ENCODE measurements at regions not wholly inside any gene's neighbourhood (a gene's known extent, or its start where the extent isn't known, plus 50 kb on each side); places are given as distances from the start of the nearest gene placed in this dataset.

DNA sequence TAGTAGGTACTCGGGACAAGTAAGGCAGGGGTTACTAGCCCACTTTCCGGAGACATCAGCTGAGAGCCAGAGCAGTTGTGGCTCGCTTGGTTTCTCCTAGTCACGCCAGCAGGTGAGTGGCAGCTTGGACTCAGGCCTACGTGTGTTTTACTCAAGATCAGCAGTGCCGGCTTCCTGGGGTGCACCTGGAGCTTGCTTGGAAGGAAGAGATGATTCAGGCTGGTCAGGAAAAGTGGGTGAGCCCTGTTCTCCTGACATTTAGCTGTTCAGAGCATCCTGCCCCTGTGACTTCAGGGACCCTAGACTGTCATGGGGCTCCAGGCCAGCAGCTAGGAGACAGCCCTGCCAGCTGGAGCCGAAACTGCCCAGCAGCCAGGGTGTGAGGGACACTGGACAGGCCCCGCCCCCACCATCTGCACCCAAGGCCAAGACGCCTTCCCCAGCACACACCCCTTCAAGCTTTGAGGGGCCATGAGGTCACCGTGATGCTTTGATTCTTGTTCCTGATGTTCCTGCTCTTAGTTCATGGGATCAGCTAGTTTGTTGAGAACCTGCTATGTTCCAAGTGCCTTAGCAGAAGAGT is 238.0 kb upstream of the CIBAR2 start:
- DNase-seq: no peak

DNA sequence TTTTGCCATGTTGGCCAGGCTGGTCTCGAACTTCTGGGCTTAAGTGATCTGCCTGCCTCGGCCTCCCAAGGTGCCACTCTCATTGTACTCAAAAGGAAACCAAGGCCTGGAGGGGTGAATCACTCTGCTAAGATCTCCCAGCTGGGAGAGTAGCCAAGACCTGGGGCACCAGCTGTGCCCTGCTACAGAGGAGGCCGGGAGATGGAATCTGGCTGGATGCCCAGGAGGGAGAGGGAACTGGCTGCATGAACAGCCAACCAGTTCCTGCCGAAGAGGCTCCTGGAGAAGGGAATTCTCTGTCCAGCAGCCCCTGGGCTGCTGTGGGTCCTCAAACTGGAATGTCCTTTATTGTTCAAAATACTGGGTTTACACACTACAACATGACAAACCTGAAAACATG is 238.7 kb upstream of the CIBAR2 start:
- DNase-seq: peak; percentile 96

DNA sequence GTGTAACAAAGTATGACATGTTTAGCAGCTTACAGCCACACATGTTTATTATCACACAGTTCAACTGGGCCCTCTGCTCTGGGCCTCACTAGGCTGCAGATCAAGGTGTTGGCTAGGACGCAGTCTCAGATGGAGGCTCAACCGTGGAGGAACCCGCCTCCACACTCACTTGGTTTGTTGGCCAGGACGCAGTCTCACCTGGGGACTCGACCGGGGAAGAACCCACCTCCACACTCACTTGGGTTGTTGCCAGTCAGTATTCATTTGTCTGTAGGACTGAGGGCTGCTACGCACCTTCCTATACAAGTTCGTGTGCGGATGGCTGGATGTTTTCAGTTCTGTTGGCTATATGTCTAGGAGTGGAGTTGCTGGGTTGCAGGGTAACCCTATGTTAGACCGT is 240.7 kb upstream of the CIBAR2 start:
- DNase-seq: no peak

DNA sequence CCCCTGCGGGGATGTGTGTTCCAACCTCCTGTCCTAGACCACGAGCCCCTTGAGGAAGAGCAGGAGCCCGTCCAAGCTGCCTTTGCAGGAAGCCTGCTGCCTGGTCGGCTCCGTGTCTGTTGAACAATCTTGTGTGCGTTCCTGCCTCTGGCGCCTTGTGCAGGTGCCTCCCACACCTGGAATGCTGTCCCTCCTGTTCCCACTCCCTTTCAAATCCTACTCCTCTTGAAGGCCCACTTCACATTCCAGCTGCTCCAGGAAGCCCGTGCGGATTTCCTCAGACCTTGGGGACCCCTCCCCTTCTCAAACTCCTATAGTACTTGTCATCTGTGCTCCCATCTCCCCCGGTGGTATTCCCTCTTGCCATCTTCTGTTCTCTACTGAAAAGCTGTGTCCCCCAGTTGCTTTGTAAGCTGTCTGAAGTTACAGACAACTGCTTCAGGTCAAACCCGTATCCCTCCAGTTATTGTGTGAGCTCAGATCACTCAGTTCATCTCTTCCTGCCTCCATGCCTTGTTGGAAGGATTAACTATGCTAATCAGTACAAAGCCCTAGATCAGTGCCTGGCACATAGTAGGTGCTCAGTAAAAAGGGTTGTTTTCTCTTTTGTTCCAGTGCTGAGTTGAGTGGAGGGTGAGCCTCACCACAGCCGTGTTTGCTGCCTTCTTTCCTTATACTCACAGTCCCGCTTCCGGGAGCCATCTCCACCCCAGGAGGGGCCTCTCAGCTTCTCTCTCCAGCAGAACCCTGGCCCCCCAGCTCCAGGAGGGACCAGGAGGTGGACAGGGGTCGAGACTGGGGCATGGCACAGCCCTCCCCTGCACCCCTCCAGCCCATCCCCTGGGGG is 241.8 kb upstream of the CIBAR2 start:
- DNase-seq: no peak

DNA sequence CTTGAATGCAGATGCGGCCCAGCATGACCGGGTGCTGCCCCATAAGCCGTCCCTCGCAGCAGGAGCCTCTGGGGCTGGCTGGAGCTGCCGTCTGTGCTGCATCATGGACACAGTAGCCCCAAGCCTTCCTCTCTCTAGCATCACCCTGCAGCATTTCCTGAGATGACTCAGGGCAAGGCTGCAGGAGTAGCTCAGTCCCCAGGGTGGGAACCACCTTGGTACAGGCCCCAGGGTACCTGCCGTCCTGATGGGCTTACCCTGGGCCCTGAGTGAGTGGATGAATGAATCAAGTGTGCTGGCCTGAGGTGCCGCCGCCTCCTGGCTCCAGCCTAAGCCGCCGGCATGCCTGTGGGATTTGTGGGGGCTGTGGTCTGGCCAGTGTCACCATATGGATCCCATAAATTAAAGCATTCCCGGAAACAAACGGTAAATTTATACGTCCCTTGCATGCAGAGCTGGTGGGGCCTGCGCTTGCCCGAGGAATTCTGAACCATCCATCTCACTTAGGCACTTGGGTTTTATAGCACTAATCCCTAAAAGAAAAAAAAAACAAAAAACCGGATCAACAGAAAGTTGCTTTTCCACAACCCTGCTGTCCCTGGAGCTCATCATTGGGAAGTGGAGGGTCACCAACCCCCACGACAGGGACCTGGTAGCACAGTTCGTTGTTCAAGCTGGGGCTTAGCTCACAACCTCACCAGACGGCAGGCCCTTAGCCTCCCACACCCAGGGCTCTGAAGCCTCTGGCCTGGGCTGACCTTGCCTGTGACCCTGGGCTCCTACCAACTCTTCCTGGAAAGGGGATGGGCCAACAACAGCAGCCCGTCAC is 242.6 kb upstream of the CIBAR2 start:
- peak; percentile 36 for DNase-seq

DNA sequence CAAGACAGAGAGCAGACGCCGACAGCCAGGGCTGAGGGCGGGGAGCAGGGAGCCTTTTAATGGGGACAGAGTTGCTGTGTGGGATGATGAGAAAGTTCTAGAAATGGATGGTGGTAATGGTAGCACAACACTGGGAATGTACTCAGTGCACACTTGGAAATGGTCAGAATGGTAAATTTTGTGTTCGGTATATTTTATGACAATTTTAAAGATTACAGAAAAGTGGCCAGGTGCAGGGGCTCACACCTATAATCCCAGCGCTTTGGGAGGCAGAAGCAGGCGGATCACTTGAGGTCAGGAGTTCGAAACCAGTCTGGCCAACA is 243.2 kb upstream of the CIBAR2 start:
- DNase-seq: no peak

DNA sequence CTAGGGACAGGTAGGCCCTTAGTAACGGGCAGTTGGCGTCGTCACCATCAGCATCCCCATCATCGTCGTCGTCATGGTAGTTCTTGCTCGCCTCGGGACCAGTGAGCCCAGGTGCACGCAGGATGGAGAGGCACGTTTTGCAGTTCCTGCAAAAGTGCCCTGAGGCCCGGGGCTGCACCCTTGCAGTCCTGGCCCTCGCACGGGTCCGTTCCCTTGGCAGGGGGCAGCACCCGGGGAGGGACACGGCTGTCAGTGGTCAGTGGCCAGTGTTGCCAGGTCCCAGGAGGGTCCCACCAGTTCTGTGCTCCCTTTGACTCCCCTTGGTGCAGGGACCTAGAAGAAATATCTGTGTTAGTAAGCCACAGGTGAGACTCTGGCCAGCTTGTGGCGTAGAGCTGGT is 243.9 kb upstream of the CIBAR2 start:
- DNase-seq: no peak

DNA sequence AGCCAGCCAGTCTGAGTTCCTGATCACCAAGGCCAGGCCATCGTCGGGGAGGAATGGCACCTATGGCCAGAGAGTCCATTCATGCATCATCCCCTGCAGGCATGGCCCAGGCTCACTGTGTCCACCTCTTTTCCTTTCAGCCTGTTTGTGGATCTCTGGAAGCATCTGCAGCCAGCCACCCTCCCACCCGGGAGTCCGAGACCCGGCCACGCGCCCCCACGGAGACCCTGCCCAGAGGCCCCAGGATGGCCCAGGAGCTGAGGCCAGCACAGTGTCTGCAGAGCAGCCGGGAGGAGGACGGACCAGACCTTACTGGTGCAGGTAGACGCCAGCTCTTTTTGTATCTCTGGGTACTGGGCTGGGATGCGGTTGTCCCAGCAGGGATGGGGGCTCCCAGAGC is 245.1 kb upstream of the CIBAR2 start:
- no peak for DNase-seq

DNA sequence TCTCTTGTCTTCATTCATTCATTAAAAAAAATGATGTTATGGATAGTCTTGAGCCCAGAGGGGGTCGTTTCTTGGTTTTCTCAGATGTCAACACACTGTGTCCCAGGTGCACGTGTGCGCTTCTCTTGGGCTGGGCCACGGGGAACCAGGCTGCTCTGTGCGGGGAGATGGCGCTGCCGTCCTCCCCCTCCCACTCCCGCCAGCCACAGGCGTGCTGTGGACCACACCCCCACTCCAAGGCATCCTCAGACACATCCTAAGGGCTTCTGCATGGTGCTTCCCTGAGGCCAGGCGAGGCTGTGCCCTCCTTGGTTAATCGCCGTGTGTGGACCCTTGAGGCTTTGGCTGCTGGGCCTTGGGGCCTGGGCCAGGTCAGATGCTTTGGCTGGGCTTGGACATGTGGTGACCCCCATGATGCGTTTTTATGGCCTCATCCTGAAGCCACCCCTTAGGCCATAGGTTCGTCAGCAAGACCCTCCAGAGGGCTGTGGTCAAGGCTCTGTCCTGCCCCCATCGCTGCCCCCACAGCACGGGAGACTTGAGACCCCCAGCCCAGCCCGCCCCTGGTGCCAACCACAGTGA is 245.7 kb upstream of the CIBAR2 start:
- no peak for DNase-seq

DNA sequence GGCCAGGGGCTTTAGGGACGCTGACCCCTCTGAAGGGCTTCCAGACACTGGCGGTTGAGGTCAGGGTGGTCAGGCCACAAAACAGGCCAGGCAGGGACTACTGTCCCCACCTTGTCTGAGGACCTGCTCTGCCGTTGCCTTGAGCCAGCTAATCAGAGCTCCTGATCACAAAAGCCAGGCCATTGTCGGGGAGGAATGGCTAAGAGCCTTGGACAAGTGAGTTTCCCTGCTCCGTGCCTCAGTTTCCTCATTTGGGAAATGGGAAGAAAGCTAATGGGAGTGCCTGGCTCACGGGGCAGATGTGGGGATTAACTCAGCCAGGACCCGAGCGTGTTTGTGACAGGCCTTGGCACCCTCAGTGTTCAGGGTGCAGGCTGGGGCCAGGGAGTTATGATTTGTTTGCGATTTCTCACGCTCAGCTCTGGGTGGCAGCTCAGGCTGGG is 246.5 kb upstream of the CIBAR2 start:
- DNase-seq: no peak

DNA sequence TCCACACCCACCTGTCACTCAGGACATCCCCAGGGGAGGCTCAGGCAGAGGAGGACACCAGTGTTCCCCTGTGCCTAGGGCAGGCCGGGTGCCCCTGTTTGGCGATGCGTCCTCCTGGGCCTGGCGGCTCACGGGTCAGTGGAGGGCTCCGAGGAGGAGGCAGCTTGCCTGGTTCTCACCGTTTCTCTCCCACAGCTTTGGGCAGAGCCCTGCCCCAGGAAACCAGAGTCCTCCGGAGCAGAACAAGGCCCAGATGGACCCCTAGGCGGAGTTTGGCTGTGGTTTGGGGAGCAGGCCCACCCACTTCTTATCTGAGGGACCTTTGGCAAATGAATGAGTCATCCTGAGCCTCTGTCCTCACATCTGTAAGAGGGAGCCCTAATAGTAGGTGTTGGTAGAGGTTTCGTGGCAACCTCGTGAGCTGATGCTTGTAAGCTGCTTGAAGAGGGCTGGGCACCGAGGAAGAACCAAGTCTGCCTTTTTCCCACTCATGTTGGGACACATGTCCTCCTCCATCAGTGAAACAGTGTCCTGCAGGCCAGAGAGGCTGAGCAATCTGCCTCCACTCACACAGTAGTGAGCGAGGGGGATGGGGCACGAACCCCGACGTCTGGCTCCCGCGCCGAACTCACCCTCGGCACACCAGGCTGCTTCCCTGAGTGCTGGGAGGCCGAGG is 247.0 kb upstream of the CIBAR2 start:
- DNase-seq: no peak

DNA sequence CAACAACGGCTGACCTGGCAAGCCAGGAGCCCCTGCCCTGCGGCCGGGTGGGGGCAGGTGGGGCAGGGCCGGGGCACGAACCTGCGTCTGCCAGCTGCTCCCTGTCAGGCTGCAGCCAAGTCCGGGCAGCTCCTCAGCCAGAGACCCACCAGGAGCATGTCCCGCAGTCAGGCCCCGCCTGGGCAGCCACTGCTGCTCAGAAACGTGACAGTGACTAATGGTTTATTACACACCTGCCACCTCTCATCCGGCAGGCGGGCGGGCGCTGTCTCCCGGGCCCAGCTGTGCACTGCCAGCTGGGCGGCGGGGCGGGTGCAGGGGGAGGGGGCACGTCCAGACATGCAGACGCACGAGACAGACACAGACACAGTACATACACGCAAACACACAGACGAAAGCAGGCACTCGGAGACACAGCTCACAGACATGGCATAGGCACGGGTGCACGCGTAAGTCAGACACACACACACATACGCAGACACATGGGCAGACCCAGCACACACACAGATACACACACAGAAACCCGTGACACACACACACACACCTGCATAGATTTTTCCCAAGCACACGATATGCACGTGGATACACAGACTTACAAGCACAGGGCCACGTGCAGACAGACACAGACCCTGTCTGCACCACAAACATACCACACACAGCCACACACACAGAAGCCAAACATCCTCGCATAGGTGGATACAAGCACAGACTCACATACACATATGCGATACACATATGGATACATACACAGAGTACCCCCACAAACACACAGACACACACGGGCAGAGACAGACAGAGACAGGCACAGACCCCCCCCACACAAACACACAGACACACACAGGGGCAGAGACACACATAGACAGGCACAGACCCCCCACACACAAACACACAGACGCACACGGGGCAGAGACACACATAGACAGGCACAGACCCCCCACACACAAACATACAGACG is 248.3 kb upstream of the CIBAR2 start:
- DNase-seq: peak; percentile 94

DNA sequence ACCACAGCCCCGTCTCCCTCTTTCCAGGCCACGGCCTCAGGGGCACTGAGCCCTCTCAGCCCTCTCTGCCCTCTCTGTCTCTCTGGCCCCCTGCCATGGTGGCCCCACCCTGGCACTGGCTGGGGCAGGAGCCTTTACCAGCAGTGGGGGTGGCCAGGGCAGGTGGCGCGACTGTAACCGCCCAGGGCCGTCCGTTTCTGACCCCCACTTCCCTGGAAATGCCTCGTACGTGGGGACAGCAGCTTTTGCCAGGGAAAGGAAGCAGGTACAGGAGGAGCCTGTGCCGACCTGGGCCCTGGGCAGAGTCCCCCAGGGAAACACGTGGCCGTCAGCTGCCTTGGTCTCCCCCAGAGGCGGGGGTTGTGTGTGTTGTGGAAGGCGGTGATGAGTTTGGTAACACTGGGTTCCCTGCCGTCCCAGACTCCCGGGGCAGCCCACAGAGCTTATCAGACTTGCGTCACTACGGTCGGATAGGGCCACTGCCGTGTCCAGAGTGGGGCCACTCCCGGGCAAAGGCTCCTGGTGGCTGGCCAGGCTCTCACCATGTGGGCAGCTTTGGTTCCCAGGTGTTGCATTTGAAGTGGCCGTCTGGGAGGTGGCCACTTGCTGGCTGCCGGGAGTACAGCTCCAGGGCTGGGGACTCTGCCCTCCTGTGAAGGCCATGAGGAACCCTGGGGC is 249.3 kb upstream of the CIBAR2 start:
- no peak for DNase-seq

DNA sequence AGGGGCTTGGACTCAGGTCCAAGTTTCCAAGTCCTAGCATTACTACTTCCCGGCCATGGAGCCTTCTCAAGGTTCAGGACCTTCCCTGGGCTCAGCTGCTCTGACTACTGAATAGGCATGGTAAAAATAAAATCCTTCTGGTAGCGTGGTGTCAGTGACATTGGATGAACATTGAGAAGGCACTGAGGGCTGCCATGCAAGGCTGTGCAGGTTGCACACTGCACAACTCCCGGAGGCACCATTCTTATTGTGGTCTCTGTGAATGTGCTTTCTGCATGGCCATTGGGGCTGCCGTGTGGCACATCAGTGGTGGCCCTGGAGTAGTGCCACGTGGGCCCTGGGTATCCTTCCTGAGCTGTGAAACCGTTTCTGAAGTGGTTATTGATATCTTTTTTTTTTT is 250.2 kb upstream of the CIBAR2 start:
- no peak for DNase-seq

DNA sequence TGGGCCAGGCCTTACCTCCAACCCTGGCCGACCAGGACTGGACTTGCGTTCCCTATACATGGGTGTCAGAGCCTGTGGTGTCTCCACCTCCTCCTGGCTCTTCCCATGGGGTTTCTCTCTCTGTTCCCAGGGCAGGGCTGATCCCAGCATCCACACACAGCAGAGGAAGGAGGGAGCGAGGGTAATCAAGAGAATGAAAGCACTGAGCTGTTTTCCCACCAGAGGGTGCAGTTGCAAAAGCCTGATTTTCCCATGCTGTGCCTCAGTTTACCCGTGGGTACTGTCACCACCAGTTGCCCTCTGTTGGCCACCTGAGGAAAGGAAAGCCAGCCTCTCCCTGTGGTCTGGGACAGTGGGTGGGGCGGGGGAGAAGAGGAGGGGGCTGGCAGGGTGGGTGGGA is 249.7 kb upstream of the GSE1 start:
- DNase-seq: no peak

DNA sequence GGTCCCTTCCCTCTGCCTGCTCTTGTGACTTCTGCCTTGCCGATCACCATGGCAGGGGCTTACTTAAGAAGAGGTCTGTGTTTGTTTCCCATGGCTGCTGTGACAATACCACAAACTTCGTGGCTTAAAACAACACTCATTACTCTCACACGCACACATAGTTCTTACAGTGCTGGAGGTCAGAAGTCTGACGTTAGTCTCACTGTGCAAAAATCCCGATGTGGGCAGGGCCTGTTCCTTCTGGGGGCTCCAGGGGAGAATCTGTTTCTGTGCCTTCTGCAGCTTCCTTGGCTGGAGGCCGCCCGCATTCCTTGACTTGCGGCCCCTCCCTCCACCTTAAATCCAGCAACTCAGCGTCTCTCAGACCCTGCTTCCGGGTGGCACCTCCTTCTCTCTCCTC is 249.2 kb upstream of the GSE1 start:
- DNase-seq: no peak

DNA sequence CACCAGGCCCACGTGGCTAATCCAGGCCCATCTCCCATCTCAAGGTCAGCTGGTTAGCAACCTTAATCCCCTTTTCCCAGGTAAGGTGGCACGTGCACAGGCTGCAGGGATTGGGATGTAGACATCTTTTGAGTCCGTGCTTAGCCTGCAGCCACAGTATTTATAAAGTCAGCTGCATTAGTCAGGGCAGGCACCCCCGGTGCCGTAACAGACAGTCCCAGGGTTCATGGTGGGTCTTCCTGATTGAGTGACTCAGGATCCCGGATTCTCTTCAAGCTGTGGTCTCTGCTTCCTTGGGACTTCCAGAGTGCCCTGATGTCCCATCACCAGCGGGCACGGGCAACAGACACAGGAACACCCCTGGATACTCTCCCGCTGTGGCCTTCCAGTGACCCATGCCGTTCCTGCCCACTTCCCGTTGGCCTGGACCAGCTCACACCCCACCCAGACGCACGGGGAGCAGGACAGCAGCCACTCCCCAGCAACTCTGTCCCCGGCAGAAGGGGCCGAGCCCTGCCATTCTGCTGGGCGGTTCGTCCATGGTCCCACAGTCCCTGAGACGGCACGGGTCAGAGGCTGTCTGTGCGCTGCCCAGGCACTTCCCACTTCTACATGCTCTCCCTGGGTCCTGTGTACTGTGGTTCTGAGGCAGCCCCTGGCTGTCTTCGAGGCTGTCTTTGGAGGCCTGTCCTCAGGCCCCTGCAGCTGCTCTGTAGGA is 248.6 kb upstream of the GSE1 start:
- no peak for DNase-seq

DNA sequence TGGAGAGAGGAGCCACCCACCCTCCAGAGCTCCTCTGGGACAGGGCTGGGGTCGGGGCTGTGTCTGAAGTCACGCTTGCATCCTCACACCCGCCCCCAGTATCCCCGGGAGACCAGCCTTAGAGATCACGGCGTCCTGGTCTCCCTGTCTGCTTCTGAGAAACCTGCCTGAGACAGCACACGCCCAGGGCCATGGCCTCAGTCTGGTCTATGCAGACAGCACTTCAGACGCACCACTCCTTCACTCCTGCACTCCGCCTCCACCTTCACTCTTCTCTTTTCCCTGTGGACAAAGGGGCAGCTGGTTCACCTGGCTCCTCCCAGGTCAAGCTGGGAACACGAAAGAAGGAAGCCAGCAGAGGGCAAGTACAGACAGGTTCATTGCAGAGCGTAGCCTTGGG is 248.0 kb upstream of the GSE1 start:
- DNase-seq: no peak

DNA sequence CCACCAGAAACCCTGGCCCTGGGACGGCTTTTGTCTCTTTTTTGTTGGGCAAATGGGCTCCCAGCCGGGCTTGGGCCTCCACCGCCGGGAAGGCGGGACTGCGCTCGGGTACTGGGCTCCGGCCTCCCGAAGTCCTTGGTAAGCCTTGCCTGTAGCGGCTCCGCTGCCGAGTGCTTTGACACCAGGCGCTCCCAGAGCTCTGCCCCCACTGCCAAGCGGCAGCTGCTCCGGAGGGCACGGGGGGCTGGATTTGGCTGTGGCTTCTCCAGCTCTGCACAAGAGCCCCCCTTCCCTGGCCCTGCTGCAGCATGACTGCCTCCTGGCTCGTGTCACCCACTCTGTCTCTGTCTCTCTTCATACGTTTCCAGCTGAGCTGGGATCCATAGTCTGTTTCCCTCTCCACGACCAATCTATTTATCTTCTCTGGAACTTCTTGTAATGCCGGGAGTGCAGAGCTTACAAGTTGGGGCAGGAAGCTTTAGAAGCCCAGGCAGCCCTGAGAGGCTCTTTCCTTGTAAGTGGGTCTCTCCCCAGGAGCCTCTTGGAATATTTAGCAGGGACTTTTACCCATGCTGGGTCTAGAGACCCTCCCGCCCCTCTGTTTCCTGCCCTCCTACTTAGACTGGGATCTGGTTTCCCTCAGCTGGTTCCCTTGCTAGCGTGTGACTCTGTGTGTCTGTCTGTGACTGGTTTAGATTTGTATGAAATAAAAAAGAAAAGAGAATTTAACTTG is 246.9 kb upstream of the GSE1 start:
- DNase-seq: no peak

DNA sequence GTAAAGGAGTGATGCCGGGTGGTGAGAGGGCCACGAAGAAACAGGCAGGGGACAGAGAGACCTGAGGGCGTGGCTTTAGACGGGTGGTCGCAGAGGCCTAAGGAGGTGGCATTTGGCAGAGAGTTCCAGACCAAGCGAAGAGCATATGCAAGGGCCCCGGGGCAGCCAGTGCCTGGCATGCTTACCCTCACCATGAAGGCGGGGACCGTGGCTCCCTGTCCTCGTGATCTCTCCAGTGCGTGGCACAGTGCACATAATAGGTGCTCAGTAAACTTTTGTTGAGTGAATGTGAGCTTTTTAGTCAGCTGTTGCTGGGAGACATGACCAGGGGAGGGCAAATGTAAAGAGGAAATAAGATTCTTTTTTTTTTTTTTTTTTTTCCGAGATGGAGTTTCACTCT is 245.6 kb upstream of the GSE1 start:
- DNase-seq: no peak

Data from DMS 273 treated with DMSO at 0.1 percent for 48 hours (cell line).